Renal pelvis (tissue), 1 donor: ENCODE measurements at regions not wholly inside any gene's neighbourhood (a gene's known extent, or its start where the extent isn't known, plus 50 kb on each side); places are given as distances from the start of the nearest gene placed in this dataset.
"Not testable (repeated sequence)": the region's sequence is repeated elsewhere in the genome, so short reads cannot be mapped to it uniquely, and the experiment has no call there.

Experiments
- DNase-seq: peaks from one replicate; pipeline ENCODE4 v3.0.0-alpha.2; 2013

GRCh38 chr3:124138148-124138547 lies 146.2 kb upstream of the ROPN1 start:
- DNase-seq: no peak

- no peak for DNase-seq
These were observed 148.8 kb upstream of the ROPN1 start for GRCh38 chr3:124140746-124141145.

DNA sequence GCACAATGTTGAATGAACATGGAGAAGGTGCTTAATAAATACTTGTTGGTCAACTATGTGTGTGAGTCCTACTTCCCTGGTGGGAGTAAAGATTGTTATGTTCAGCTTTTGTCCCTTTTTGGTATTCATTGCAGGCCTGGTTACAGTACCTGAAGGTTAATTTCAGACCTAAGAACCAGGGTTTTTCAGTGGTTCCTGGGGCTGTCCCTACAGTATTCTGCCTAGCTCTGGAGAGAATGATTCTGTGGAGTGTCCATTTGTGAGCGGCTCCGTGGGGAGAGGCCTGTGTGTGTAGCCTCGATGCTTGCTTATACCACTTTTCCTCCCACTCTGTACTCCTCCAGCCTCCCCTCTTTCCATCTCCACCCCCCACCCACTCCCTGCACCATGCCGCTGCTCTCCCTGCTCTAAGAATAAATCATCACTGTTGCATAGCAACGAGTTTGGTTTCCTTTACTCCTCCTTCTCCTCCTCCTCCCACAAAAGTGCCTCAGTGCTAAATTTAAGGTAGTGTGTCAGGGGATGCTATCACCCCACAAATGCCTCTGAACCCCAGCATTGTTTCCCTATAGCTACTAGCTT lies 150.6 kb upstream of the ROPN1 start:
- DNase-seq: peak; percentile 62

DNA sequence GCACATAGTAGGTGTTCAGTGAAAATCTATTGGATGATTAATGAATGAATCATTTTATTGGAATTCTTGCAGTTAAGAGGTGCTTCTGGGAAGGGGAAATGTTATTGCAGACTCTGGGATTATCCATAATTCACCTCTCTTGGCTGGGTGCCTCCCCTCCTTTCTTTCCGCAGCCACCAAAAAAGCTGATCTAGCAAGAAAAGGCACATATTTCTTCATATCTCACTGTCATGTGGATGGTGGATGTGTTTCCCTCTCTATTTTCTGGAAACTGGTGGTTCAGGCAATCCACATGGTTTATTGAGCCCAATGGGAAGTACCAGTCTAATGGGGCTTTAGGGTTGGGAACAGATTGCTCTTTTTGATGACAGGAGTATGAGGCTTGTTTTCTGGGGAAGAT lies 151.1 kb upstream of the ROPN1 start:
- DNase-seq: no peak

DNA sequence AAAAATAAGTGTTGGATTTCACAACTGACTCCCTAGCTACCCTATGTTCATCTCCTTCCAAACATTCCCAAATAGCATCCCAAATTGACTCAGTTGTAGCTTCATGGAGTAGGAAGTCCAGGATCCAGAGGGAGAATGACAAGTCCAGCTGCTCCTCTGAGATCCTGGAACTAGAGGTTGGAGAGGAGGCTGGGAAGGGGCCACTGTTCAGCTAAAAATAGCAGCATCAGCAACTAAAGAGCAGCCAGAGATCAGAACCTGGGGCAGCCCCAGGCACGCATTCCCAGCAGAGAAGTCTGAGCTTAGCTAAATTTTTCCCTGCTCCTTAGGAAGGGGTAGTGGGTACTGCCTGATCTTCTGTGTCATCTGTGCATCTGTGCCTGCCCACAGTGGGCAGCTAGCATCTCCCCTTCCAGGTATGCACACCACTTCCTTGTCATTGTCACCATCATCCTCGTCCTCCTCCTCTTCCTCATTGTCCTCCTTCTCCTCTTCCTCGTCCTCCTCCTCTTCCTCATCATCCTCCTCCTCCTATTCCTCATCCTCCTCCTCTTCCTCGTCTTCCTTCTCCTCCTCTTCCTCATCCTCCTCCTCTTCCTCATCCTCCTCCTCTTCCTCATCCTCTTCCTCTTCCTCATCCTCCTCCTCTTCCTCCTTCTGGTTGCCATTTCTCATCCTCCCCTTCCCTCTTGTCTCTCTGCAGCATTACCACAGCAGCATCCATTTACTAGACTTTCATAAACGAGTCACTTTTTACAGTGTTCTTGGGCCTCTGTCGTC lies 152.3 kb upstream of the ROPN1 start:
- DNase-seq: no peak

DNA sequence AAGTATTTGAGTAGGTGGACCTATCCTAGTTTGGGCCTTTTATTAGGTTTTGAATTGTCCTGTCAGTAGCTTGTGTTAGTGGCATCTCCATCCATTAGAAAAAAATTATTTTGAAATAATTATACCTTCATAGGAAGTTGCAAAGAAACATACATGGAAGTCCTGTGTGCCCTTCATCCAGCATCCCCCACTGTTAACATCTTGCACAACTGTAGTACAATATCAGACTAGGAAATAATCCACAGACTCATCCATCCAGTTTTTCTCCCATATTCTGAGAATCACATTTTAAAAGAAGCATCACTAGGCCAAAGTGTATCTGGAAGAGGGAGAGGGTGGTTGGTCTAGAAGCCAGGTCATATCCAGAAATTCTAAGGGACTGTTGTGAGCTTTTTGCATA lies 155.5 kb upstream of the ROPN1 start:
- no peak for DNase-seq

DNA sequence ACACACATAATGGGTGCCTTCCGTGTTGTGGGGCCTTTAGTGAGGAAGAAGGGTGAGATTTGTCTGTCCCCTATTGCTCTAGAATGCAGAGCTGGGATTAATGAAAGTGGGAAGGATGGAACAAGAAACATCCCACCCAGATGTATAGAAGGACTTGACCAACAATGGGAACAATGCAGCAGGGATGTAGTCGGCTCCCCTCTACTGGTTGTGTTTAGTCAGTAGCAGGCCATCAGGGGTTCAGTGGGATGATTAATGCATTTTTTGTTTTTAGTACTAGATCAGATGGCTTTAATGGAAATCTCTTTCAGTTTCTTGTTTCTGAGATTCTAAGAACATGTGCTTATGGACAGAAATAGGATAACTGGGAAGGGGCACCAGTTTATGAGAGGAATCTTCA lies 156.0 kb upstream of the ROPN1 start:
- no peak for DNase-seq

- no peak for DNase-seq
These were observed 157.2 kb upstream of the ROPN1 start for GRCh38 chr3:124149081-124149480.

- DNase-seq: no peak
These were observed 157.8 kb upstream of the ROPN1 start for GRCh38 chr3:124149771-124150170.

GRCh38 chr3:124152891-124153290 lies 161.0 kb upstream of the ROPN1 start:
- DNase-seq: not testable (repeated sequence)

GRCh38 chr3:124156866-124157712 lies 165.2 kb upstream of the ROPN1 start:
- DNase-seq: no peak

DNA sequence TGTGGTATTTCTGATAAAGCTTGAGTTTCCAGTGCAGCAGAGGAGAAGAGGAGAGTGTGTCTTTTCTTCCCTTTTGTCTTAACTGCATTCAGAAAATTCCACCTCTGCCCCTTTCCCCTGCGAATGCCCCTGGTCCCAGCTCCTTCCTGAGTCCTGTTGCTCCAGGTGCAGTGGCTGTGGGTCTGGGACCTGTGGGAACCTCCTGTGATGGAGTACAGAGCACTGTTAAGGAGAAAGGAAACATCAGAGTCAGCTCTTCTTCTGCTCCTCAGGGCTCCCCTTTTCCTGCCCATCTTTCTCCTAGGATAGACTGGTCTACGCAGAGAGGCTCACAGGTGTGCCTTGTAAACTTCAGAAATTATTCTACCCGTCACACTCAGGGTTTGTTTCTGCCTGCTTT lies 165.8 kb upstream of the ROPN1 start:
- DNase-seq: no peak

DNA sequence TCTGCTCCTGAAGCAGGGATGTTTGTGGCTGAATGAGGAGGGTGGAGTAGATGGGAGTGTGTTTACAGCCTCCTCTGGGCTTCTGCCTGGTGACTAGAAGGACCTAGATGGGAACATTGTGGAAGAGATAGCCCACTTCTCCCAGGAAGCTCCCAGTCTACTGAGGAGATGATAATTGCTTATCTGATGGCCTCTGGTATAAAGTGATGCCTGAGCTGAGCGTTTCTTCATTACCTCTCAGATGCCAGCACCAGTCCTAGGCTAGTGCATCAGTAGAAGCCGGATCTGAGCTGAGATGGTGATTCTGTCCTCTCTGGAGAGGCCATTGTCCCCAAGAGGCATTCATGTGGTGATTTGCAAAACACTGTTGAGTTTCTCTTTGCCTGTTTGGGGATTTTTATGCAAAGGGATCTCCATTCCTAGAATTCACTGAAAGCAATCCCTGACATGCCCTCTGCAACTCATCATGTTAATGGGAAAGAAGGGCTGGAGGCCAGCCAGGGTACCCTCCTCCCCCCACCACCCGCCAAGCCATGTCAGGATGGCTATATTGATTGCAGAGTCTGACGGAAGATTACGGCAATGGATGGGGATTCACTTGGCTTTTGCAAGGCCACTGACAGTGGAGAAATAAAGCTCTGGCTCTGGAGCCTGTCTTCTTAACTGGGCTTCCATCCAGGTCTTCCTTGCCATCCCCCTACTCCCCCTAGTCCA lies 166.4 kb upstream of the ROPN1 start:
- no peak for DNase-seq

GRCh38 chr3:124161448-124161847 lies 169.5 kb upstream of the ROPN1 start:
- no peak for DNase-seq

- no peak for DNase-seq
These were observed 171.8 kb upstream of the ROPN1 start for GRCh38 chr3:124163689-124164088.

GRCh38 chr3:124168271-124168670 lies 176.3 kb upstream of the ROPN1 start:
- no peak for DNase-seq

DNA sequence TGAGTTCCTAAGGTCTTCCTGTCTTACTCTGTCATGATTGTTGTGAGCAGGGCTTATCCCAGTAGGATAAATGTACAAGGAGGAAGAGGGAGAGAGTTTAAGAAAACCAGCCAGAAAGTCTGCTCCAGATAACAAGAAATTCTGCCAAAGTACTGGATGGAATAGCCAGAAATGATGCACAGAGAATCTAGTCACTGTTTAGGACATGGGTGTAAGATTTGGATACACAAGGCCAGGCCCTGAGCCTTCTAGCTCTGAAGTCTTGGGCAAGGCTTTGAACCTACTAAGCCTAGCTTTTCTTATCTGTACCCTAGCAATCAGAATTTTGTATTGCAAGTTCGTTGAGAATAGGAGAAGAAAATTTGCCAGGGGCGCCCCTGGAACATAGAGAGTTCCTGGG lies 180.4 kb upstream of the ROPN1 start:
- no peak for DNase-seq

GRCh38 chr3:124172816-124173215 lies 180.9 kb upstream of the ROPN1 start:
- DNase-seq: peak; percentile 28

- peak; percentile 42 for DNase-seq
These were observed 182.6 kb upstream of the ROPN1 start for GRCh38 chr3:124174476-124174875.

DNA sequence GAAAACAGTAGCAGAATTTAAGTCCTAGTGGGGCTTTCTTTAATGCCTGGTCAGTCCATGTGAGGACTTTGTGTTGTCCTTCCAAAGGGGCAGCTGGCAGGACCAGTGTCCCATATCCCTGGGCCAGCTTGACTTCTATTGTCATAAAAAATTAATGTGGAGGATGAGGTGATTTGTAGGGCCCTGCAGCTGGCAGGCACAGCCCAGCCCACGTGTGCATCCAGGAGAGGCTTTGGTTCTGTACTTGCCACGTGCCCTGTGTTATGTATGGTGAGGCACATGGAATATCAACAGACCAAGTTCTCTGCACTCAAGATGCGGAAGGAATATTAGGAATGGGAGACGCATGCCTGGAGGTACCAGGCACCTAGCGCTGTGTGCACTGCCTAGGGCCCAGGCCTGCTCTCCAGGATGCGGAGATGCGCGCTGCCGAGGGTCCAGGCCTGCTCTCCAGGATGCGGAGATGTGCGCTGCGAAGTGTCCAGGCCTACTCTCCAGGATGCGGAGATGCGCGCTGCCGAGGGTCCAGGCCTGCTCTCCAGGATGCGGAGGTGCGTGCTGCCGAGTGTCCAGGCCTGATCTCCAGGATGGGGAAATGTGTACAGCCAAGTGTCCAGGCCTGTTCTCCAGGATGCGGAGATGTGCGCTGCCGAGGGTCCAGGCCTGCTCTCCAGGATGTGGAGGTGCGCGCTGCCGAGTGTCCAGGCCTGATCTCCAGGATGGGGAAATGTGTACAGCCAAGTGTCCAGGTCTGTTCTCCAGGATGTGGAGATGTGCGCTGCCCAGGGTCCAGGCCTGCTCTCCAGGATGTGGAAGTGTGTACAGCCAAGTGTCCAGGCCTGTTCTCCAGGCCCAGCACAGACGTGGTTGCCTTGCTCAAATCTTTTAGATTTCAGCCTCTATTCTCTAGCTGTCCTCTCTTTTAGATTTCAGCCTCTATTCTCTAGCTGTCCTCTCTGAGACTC lies 183.3 kb upstream of the ROPN1 start:
- DNase-seq: no peak

GRCh38 chr3:124177071-124177470 lies 185.1 kb upstream of the ROPN1 start:
- DNase-seq: no peak
